Panc1 (cell line): ENCODE measurements at regions not wholly inside any gene's neighbourhood (a gene's known extent, or its start where the extent isn't known, plus 50 kb on each side); places are given as distances from the start of the nearest gene placed in this dataset.

ENCODE experiments used
- ATAC-seq: fragments of 200-7000 bp; cut with Tn5 transposase; 2 replicates; pipeline ENCODE4 v1.9.1; 2020; ENCODE audit warnings: mild to moderate bottlenecking, moderate library complexity
- BruUV-seq: library from RNA; stranded (reverse); fragments of 400-500 nt; replicated peaks from 2 replicates; lab custom pipeline; 2021; lab: Mats Ljungman, UMichigan
- CTCF ChIA-PET: fragments of 300-600 bp; sonication (Branson Sonifier 250); formaldehyde crosslinking; loops from one replicate; lab custom pipeline; 2022; ENCODE audit warnings: antibody characterized with exemption; lab: Charles Lee
- POLR2A ChIA-PET: fragments of 300-600 bp; sonication (Branson Sonifier 250); formaldehyde crosslinking; loops from one replicate; lab custom pipeline; 2022; ENCODE audit warnings: antibody characterized with exemption; lab: Charles Lee
- DNase-seq: peaks from one replicate; pipeline ENCODE4 v3.0.0-alpha.2; 2010; ENCODE audit warnings: low read depth, low spot score
- H3K27ac ChIP-seq: 2 replicates; pipeline ENCODE4 v1.5.1; 2011; ENCODE audit warnings: mild to moderate bottlenecking, low read length, inconsistent platforms
- H3K27me3 ChIP-seq: fragments of 200-500 bp; sonication (Bioruptor generic); 2 replicates; pipeline ENCODE4 v1.6.0; 2014; ENCODE audit warnings: low read length, inconsistent platforms; ENCODE audit not compliant: control insufficient read depth, insufficient read depth
- H3K36me3 ChIP-seq: fragments of 200-500 bp; sonication (Bioruptor generic); 2 replicates; pipeline ENCODE4 v1.5.1; 2014; ENCODE audit warnings: inconsistent platforms, mild to moderate bottlenecking, low read length, moderate library complexity; ENCODE audit not compliant: control insufficient read depth, insufficient read depth
- H3K4me1 ChIP-seq: 2 replicates; pipeline ENCODE4 v1.5.1; 2011; ENCODE audit warnings: inconsistent platforms, mild to moderate bottlenecking, low read length, moderate library complexity; ENCODE audit not compliant: control insufficient read depth, insufficient read depth
- H3K4me3 ChIP-seq, 2 experiments: 2 replicates each; pipeline ENCODE4 v1.5.1; 2011 to 2012; ENCODE audit warnings: low read depth in 2 of 2, low read length in 2 of 2, mild to moderate bottlenecking in 2 of 2, inconsistent platforms in 1 of 2, moderate library complexity in 1 of 2
- H3K9me3 ChIP-seq: fragments of 200-500 bp; sonication (Bioruptor generic); 2 replicates; pipeline ENCODE4 v1.5.1; 2014; ENCODE audit warnings: low read depth, mild to moderate bottlenecking, inconsistent platforms, low read length, moderate library complexity; ENCODE audit not compliant: control insufficient read depth, insufficient read depth
- POLR2AphosphoS5 ChIP-seq: IDR thresholded peaks from 2 replicates; pipeline ENCODE4 v1.6.1; 2012; ENCODE audit warnings: mild to moderate bottlenecking, low read depth, low read length, moderate library complexity
- SIN3A ChIP-seq: IDR thresholded peaks from 2 replicates; pipeline ENCODE4 v1.6.1; 2012; ENCODE audit warnings: low read depth, mild to moderate bottlenecking, low read length, moderate library complexity, borderline replicate concordance; ENCODE audit not compliant: insufficient read depth
- TCF7L2 ChIP-seq: IDR thresholded peaks from 2 replicates; pipeline ENCODE4 v1.6.1; 2011; ENCODE audit warnings: mild to moderate bottlenecking, low read depth, low read length, inconsistent platforms
- in situ Hi-C: cut with HindIII; loops from 2 replicates; pipeline ENCODE4 v1.10.0; 2016; ENCODE audit warnings: low sequenced_read_pairs, low pct_unique_long_range_greater_than_20kb
- intact Hi-C: fragments of 100-400 bp; cut with micrococcal nuclease; formaldehyde crosslinking; loops from one replicate; pipeline ENCODE4 v1.10.0; 2022; ENCODE audit not compliant: unreplicated experiment
- TF ChIP-seq, protein P1 (sequence below), 2 experiments: IDR thresholded peaks; 2 replicates each; pipeline ENCODE4 v1.6.1; 2011 to 2012; ENCODE audit warnings: low read depth in 2 of 2, control low read depth in 1 of 2, low read length in 1 of 2, mild to moderate bottlenecking in 1 of 2, moderate library complexity in 1 of 2; ENCODE audit not compliant: insufficient read depth in 1 of 2
- TF ChIP-seq, protein P2 (sequence below): fragments of 450-650 bp; IDR thresholded peaks from 2 replicates; pipeline ENCODE4 v1.5.1; 2017; ENCODE audit warnings: mild to moderate bottlenecking

DNA sequence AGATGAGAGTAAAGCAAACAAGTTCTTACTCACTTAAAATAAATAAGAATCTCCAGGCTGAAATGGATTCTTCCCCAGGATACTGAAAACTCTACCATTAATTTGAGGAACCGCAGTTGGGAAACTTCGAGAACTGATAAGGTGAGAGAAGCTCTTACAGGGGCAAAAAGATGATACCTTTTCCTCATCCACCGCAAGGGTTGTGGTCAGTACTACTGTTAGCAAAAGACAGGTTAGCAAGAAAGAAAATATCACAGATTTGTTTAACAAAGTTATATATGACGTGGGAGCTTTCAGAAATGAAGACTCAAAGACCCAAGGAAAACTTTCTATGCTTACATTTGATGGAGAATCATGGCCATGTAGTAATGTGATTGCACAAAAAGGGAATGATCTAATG, 441.6 kb downstream of the PCNX1 start:
- H3K36me3 ChIP-seq, result no peaks in the 10 kb centered on the region; the same call in 1 of the 2 replicates
- in situ Hi-C loops, result no loop called here

DNA sequence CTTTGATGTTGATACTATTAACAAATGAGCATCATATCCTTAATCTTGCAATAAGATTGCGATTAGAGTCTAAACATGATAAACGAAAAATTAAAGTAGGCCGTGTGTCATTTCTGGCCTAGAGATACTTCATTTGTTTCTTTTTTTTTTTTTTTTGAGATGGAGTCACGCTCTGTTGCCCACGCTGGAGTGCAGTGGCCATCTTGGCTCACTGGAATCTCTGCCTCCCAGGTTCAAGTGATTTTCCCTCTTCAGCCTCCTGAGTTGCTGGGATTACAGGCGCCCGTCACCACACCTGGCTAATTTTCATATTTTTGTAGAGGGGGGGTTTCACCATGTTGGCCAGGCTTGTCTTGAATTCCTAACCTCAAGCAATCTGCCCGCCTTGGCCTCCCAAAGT, 446.9 kb downstream of the PCNX1 start:
- no peaks in the 10 kb centered on the region for H3K9me3 ChIP-seq
- H3K4me1 ChIP-seq, result no peaks in the 10 kb centered on the region
- no peak overlapping the region for H3K4me3 ChIP-seq
- no peak for ATAC-seq
- H3K27ac ChIP-seq, result no peak overlapping the region
- no peaks in the 10 kb centered on the region for H3K36me3 ChIP-seq
- in situ Hi-C loops, result no loop called here
- no peak for DNase-seq
- no peak for TF ChIP-seq SIN3A
- TF ChIP-seq, protein P1, sequence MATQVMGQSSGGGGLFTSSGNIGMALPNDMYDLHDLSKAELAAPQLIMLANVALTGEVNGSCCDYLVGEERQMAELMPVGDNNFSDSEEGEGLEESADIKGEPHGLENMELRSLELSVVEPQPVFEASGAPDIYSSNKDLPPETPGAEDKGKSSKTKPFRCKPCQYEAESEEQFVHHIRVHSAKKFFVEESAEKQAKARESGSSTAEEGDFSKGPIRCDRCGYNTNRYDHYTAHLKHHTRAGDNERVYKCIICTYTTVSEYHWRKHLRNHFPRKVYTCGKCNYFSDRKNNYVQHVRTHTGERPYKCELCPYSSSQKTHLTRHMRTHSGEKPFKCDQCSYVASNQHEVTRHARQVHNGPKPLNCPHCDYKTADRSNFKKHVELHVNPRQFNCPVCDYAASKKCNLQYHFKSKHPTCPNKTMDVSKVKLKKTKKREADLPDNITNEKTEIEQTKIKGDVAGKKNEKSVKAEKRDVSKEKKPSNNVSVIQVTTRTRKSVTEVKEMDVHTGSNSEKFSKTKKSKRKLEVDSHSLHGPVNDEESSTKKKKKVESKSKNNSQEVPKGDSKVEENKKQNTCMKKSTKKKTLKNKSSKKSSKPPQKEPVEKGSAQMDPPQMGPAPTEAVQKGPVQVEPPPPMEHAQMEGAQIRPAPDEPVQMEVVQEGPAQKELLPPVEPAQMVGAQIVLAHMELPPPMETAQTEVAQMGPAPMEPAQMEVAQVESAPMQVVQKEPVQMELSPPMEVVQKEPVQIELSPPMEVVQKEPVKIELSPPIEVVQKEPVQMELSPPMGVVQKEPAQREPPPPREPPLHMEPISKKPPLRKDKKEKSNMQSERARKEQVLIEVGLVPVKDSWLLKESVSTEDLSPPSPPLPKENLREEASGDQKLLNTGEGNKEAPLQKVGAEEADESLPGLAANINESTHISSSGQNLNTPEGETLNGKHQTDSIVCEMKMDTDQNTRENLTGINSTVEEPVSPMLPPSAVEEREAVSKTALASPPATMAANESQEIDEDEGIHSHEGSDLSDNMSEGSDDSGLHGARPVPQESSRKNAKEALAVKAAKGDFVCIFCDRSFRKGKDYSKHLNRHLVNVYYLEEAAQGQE (IDR thresholded peaks at IDR 0.05; ENCODE audit: insufficient read depth in 1 of 2, low read depth in 2 of 2, low read length in 1 of 2), result no peak
- no peak for TF ChIP-seq TCF7L2
- TF ChIP-seq, protein P2, sequence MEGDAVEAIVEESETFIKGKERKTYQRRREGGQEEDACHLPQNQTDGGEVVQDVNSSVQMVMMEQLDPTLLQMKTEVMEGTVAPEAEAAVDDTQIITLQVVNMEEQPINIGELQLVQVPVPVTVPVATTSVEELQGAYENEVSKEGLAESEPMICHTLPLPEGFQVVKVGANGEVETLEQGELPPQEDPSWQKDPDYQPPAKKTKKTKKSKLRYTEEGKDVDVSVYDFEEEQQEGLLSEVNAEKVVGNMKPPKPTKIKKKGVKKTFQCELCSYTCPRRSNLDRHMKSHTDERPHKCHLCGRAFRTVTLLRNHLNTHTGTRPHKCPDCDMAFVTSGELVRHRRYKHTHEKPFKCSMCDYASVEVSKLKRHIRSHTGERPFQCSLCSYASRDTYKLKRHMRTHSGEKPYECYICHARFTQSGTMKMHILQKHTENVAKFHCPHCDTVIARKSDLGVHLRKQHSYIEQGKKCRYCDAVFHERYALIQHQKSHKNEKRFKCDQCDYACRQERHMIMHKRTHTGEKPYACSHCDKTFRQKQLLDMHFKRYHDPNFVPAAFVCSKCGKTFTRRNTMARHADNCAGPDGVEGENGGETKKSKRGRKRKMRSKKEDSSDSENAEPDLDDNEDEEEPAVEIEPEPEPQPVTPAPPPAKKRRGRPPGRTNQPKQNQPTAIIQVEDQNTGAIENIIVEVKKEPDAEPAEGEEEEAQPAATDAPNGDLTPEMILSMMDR, result no peak
- TF ChIP-seq POLR2AphosphoS5, result no peak
- no TSS peak for BruUV-seq
- ChIA-PET POLR2A (no interaction called here), CTCF (no interaction called here)
- intact Hi-C loops, result no loop called here
- no peaks in the 10 kb centered on the region for H3K27me3 ChIP-seq

More for the DNA sequence above, 441.6 kb downstream of the PCNX1 start:
- BruUV-seq, result no TSS peak
- no peak for TF ChIP-seq TCF7L2
- TF ChIP-seq, protein P1 (IDR thresholded peaks at IDR 0.05; ENCODE audit: insufficient read depth in 1 of 2, low read depth in 2 of 2, low read length in 1 of 2), result no peak
- TF ChIP-seq, protein P2, result no peak
- no peak for TF ChIP-seq POLR2AphosphoS5
- no peak for TF ChIP-seq SIN3A
- ChIA-PET POLR2A (no interaction called here), CTCF (no interaction called here)
- H3K4me3 ChIP-seq, result no peak overlapping the region
- H3K27ac ChIP-seq, result no peak overlapping the region
- H3K9me3 ChIP-seq, result no peaks in the 10 kb centered on the region
- intact Hi-C loops, result no loop called here
- no peaks in the 10 kb centered on the region for H3K4me1 ChIP-seq
- DNase-seq, result no peak
- no peaks in the 10 kb centered on the region for H3K27me3 ChIP-seq
- ATAC-seq, result no peak
